OCI-M2 (cell line): ENCODE measurements at regions not wholly inside any gene's neighbourhood (a gene's known extent, or its start where the extent isn't known, plus 50 kb on each side); places are given as distances from the start of the nearest gene placed in this dataset.

ENCODE experiments used
- DNase-seq: peaks from one replicate; lab custom pipeline; 2025; ENCODE audit not compliant: unreplicated experiment; lab: John Stamatoyannopoulos, UW

DNA sequence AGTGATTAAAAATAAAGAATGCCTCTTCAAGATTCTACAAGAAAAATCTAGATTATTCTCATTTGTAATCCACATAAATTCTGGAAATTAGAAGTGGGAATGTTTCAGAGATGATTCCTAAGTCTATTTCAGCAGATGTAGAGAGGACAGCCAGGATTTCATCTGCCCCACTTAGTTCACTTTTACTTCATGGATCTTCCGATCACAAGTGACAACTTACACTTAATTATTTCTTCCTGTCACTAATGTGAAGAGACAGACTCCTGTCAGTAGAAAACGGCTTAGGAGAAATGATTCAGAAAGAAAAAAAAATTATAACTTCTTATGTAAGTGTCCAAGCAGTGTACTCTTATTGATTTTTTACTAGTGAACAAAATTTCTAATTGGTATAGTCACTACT lies 368.2 kb upstream of the SMIM30 start:
- DNase-seq = no peak

DNA sequence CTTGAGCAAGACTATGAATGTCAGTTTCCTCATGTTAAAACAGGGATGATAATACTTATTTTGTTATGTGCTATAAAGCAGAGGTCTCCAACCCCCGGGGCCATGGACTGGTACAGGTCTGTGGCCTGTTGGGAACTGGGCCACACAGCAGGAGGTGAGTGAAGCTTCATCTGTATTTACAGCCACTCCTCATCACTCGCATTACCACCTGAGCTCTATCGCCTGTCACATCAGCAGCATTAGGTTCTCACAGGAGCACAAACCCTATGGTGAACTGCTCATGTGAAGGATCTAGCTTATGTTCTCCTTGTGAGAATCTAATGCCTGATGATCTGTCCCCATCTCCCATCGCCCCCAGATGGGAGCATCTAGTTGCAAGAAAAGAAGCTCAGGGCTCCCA lies 365.3 kb upstream of the SMIM30 start:
- no peak for DNase-seq

DNA sequence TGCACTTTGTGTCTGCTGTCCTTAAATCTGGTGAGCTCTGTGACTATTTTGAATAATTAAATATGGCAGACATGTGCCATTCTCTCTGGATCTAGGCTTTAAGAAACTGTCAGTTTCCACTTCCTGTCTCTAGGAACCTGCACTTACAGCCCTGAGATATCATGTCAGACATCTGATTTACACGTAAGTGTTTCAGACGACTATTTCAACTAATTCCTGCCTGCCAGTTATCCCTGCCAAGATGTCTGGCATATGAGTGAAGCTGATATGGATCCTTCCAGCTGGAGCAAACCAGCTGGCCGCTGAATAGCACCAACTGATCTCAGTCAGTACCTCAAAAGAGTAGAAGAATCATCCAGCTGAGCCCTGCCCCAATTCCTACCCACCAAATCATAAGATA lies 362.2 kb upstream of the SMIM30 start:
- no peak for DNase-seq

DNA sequence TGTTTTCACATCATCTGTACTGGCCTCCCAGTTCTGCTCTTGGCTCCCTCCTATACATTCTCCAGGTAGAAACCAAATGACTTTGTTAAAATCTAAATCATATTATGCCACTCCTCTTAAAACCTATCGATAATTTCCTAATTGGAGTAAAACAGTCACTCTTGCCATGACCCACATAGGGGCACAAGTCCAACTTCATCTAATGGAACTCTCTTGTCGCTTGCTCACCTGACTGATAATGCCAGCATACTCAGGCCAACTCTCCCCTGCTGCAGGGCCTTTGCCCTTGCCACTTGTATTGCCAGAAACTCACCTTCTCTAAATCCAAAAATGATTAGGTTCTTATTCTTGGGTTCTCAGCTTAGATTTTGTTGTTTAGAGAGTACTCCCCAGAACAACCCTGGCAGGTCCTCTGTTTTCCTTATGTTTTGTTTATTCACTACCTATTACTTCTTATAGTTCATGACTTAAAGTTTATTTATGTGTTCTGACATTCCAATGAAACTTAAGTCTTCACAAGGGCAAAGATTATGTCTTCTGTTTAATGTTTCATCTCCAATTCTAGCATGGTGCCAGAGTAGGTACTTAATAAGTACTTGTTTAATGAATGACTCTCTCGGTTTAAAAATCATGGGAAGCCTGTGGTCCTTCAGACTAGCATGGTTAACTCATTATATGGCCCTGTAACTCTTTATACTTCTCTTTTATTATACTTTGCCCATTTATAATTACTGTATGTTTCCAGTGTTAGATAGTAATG lies 345.9 kb upstream of the SMIM30 start:
- no peak for DNase-seq

DNA sequence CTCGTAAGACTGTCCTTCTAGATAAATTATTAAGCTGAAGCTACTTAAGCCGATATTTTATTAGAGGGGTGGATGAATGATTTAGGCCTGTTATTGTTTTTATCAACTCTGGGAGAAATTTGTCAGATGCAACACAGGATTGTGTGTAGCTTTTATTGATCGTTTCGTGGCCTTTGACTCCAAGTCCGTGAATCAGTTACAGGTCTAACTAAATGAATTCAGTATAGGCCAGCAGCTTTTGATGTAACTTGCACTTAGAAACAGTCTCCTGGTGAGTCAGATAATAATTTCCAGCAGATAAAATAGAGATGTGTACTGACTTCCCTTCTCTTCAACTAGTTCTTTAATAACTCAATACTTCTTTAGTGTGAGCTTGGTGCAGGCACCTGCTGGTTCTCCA lies 341.7 kb upstream of the SMIM30 start:
- no peak for DNase-seq

DNA sequence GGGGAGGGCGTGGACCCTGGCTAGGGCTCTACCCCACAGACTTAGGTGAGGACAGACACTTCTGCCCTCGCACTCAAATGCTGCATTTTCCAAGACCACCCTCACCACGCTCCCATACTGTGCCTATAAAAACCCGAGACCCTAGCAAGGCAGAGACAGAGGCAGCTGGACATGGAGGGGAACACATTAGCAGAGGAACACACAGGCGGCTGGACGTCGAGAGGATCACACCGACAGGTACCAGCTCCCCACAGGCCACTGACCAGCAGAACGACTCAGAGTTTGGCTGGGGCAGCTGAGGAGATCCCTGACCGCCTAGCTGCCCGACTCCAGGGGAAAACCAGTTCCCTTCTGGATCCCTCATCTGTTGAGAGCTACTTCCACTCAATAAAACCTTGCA lies 338.2 kb upstream of the SMIM30 start:
- no peak for DNase-seq

DNA sequence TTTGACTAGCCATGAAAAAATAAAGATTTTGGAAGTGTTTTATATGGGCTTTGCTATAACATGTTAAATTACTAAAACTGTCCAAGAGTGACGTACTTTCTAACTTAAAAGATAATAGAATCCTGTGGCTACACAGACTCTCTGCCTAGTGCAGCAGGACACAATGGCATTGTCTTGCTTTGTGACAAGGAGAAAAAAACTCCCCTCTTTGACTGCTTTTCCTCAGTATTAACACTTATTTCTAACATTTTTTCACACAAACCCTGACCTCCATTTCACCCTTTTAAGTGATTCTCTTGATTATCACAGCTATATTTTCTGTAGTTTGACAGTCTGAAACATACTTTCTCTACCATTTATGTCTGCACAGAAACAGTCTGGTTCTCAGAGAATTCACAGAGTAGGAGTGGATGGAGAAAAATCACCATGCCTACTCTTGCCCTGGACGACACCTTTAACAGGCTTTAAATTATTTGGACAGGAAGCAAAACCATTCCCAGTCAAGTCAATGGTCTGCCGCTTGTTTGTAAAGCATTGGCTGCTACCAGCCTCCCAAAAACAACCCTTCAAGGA lies 336.3 kb upstream of the SMIM30 start:
- no peak for DNase-seq

DNA sequence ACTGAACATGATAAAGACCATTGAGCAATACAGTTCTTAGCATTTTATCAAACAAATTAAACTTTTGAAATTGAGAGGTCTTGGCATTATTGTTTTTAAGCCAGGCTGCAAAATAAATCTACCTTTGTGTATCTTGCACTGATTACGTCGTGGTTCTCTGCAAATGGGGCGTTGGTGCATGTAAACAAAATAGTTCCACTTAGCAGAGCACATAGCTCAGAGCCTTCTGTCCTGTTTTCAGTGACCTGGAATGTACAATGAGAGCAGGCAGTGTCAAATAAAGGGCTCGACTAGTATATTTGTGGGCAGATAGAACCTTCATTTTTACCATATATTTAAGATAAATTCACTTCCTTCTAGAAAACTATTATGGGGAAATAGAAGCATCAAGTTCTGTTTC lies 333.9 kb upstream of the SMIM30 start:
- DNase-seq = no peak

DNA sequence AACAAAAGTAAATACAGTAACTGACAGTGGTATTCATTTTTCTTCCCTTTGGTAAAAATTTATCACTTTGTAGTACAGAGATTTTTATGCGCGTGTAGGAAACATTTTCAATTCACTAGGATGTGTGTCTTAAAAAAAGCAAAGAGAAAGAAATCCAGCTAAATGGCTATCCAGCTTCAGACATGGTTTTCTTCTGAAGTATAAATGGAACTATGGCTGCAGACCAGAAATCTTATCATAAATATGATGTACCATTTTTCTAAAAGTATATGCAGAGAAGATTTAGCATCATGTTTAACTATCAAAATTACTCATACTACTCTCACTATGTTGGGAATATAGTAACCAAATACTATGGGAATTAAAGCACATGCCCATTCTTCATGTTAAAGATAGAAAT lies 328.4 kb upstream of the SMIM30 start:
- DNase-seq = no peak

DNA sequence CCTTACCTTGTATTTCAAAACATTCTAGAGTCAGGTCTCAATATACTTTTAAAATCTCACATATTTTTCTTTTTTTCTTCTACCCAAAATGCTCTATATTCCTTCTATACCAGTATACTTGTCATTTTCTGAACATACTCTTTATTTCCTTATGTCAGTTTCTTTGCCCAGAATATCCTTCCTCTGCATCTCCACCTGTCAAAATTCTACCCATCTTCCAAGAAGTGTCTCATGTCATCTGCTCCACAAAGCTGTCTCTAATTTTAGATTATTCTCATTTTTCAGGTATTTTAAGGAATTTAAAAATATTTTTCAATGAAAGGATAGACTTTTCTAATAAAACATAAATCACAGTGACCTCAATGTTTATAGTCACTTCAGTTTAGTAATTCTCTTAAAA lies 328.0 kb upstream of the SMIM30 start:
- no peak for DNase-seq

DNA sequence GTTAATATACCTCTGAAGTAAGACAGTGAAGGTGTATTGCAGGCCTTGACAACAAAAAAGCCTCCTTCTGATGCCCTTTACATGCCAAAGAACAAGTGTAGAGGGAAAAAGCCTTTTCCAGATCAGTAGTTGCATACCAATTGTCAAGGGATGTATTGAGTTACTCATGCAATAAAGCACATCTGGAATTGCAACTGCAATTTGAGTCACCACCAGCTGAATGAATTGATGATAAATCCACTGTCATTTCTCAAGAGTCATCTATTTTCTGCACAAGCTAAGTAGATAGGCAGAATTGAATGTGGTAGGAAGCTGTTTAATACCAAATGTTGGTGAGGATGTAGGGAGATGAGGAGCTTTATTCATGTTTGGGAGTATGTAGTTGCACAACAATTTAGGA lies 325.9 kb upstream of the SMIM30 start:
- DNase-seq = no peak

DNA sequence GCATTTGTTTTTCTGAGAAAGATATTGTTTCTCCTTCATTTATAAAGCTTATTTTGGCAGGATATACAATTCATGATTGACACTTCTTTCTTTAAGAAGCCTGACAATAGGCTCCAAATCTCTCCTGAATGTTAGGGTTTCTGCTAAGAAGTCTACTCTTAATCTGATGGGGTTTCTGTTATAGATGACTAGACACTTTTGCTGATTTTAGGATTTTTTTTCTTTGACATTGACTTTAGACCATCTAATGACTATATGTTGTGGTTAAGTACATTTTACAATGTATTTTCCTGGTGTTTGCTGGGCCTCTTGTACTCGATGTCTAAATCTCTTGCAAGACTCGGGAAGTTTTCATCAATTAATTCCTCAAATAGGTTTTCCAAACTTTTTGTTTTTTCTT lies 321.8 kb upstream of the SMIM30 start:
- no peak for DNase-seq

DNA sequence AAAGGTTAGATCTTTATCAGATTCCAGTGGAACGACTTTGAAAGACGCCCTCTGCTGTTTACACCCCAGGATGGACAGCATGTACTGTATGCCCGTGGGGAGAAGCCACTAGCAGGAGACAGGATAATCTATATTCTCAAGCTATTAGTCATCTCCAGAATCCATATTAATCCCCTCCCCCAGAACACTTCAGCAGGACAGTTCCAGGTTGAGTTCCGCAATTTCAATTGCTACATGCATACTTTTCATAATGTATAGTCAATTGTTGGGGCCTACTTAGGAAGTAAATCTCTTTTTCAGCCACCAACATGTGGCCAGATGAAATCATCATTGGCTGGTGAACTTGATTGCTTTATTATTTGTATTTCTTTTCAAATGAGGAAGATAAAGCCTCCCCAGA lies 313.1 kb upstream of the SMIM30 start:
- DNase-seq = no peak

DNA sequence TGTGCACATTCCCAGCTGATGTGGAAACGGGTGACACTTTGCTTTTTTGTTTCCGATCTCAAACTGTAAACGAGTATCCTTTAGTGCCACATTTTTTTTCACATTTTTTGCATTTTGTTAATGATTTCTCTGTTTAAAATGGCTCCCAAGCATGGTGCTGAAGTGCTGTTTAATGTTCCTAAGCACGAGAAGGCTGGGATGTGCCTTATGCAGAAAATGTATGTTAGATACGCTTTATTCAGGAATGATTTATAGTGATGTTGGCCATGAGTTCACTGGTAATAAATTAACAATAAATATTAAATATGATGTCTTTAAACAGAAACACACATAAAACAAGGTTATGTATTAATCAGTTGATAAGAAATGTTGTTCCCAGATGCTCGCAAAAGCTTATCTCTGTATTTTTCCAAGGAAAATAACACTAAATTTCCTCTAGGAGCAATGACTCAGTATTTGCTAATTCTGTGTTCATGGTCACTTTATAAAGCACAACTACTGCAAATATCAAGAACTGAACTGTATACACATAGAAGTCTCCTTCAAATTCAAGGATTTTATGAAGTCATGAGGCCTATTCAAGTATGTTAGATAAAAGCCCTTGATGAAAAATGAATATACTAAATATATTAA lies 305.9 kb upstream of the SMIM30 start:
- DNase-seq = no peak

DNA sequence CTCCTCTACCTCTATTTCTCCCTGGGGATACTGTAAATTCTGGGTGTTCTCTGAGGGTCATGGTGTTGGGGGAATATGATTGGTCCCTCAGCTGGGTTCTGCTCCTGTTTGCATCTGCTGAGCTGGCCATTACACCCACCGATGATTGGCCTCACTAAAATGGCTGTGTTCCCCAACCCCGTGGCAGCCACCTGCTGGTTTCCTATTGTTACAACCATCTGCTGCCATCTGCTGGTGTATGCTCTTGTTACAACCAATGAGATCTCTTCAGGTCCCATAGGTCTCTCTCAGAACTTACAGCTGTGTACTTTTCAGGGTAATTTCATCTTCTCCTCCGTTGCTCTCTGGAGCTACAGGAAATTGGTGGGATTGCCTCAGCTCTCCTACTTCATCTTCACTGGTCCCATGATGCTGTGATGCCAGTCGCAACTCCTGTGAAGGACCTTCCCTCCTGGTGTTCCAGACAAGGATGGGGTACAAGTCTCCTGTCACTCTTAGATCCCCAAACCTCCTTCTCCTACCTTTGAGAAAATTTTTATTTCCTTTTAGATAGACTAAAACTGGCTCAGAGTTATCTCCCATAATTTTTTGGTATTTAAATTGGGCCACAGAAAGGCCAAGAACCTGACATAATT lies 303.5 kb upstream of the SMIM30 start:
- peak; percentile 82 for DNase-seq

DNA sequence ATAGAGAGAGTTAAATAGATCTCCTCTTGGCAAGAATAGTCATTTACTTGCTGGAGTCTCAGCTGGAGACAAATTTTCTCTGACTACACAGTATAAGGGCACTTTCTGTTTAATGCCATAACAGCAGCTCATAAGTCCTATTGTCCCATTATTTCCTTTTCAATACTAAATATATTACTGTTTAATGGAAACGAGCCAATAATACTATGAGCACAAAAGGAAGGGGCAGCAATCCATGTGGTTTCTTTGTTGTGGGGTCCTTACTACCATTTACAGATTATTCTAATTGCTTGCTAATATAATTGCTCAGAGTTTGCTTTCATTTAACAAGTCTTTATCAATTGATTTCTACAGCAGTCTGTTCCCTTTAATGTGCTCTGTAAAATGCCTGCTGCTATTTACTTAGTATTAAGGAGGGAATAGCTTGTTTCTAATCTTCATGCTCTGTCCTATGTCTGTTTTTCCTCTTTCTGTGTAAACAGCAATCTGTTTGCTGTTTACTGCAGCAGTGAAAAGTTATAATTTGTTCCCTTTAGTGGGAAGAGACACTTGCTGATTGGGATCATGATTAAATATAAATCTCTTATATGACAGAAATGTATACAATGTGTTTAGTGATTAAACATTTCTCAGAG lies 296.2 kb upstream of the SMIM30 start:
- no peak for DNase-seq

DNA sequence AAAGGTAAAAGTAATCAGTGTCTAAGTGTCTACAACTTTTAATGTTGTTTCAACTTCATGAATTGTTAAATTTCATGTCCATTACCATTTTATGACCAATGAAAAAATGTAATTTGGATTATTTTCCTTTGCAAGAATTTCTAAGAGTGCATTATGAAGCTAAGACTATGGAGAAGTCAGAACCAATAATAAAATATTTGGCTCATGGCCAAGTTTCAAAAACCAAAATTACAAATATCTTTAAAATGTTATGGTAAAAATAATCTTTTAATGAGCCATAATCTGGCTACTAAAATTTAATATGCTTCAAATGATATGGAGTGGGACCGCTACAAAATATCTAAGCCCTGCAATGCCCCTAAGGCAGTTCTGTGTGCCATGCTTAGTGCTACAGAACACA lies 294.1 kb upstream of the SMIM30 start:
- DNase-seq = no peak

DNA sequence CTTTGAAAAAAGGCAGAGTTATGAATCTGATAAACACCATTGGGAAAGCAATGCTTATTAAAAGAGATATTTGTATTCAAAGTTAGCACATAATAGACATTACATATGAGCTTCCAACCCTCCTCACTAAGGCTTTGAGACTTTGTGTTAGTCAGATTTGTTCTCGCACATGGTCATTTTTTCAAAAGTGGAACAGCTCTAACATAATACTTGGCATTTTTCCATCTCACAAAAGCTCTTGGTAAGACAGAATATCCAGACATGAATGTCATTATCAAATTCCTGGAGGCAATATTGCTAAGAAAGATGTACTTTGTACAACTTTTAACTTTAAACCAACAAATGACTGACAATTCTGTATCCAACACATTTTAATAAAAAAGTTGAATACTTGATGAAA lies 292.4 kb upstream of the SMIM30 start:
- DNase-seq = no peak

DNA sequence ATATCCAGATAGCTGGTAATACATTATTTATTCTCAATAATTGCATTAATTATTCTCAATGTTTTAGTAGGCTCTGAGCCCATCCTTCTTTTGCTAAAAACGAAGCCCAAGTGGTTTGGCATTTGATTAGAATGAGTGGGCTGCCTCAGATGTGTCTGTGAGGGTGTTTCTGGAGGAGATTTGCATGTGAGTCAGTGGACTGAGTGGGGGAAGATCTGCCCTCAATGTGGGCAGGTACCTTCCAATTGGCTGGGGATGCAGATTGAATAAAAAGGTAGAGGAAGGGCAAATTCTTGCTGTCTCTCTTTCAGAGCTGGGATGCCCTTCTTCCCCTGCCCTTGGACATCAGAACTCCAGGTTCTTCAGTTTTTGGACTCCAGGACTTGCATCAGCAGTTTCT lies 290.6 kb upstream of the SMIM30 start:
- no peak for DNase-seq

DNA sequence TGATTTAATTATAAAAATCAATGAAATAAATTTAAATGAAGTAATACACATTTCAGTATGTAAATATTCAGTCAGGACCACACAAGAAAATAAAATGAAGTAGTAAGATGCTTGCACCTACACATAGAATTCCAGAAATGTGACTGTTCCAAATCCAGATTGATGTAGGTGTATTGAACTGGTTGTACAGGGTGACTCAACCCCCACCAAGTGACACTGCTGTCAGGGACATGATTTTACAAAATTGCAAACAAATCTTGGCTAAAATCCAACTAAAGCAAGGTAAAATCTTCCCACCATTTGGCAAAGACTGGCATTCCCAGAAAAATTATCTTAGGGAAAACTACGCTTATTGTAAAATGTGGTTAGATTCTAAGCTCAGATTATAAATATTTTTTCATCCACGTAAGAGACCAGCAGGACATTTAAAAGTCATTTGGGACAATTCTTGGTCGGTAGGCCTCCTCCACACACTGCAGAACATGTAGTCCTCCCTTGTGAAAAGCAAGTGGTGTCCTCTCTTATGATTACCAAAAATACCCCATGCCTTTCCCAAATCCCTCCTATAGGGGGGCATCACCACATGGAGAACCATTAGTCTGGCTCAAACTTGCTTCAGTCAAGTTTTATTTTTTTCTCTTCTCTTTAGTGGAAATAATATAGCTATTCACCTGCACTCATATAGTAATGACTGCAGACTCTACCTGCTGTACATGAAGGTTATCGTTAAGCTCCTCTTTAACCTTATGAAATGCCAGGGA lies 287.1 kb upstream of the SMIM30 start:
- no peak for DNase-seq

DNA sequence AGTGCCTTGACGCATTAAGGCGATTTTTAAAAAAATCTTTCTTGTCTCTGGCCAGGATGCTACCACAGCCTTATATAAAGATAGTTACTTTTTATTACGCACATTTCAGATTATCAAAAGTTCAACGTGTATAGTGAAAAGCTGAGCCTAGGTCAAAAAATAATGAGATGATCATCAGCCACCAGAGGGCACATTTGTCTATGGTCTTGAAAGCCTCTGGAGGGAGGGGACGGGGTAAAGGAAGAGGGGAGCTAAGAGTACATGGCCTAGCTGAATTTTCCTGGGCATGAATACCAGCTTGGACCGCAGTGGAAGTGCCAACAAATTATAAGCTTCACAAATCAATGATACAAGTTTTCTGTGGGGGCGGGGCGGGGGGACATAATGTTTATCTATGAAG lies 285.9 kb upstream of the SMIM30 start:
- no peak for DNase-seq
